Stimulated activated CD4-positive, alpha-beta T cell treated with anti-CD3 and anti-CD28 coated beads, TNF-alpha, amount 100 ng/mL, for 4 hours (primary cell): ENCODE measurements at regions not wholly inside any gene's neighbourhood (a gene's known extent, or its start where the extent isn't known, plus 50 kb on each side); places are given as distances from the start of the nearest gene placed in this dataset.

ENCODE experiments used
- DNase-seq, 3 experiments: peaks; one replicate each; pipeline ENCODE4 v3.0.0-alpha.2; 2020; ENCODE audit warnings: low read depth in 3 of 3

GRCh38 chr21:43317959-43318358 is 109.0 kb downstream of the SIK1 start:
- DNase-seq = no peak

GRCh38 chr21:43317254-43317748 is 109.6 kb downstream of the SIK1 start:
- no peak for DNase-seq

- no peak for DNase-seq
These were observed 110.6 kb downstream of the SIK1 start for GRCh38 chr21:43316156-43316845.

- no peak for DNase-seq
These were observed 111.4 kb downstream of the SIK1 start for GRCh38 chr21:43315244-43316137.

GRCh38 chr21:43313939-43314405 is 113.0 kb downstream of the SIK1 start:
- DNase-seq = no peak

- no peak for DNase-seq
These were observed 113.6 kb downstream of the SIK1 start for GRCh38 chr21:43313221-43313938.

- no peak for DNase-seq
These were observed 114.2 kb downstream of the SIK1 start for GRCh38 chr21:43312751-43313169.

- DNase-seq = no peak
These were observed 114.9 kb downstream of the SIK1 start for GRCh38 chr21:43312011-43312410.

GRCh38 chr21:43311301-43311817 is 115.6 kb downstream of the SIK1 start:
- no peak for DNase-seq

GRCh38 chr21:43308815-43309283 is 118.1 kb downstream of the SIK1 start:
- no peak for DNase-seq

- no peak for DNase-seq
These were observed 118.7 kb downstream of the SIK1 start for GRCh38 chr21:43308101-43308814.

- no peak for DNase-seq
These were observed 119.3 kb downstream of the SIK1 start for GRCh38 chr21:43307677-43308070.

- no peak for DNase-seq
These were observed 119.8 kb downstream of the SIK1 start for GRCh38 chr21:43306911-43307676.

- DNase-seq = no peak
These were observed 120.5 kb downstream of the SIK1 start for GRCh38 chr21:43306391-43306790.

GRCh38 chr21:43305811-43306311 is 121.1 kb downstream of the SIK1 start:
- DNase-seq = no peak

GRCh38 chr21:43305336-43305665 is 121.6 kb downstream of the SIK1 start:
- no peak for DNase-seq

GRCh38 chr21:43304621-43305335 is 122.2 kb downstream of the SIK1 start:
- DNase-seq = no peak

- DNase-seq = no peak
These were observed 122.7 kb downstream of the SIK1 start for GRCh38 chr21:43304206-43304605.
